OCI-LY7 (cell line): ENCODE measurements at regions not wholly inside any gene's neighbourhood (a gene's known extent, or its start where the extent isn't known, plus 50 kb on each side); places are given as distances from the start of the nearest gene placed in this dataset.

Experiments
- EZH2phosphoT487 ChIP-seq: fragments of 200-600 bp; sonication (generic); IDR thresholded peaks from 2 replicates; pipeline ENCODE4 v1.6.1; 2018; ENCODE audit warnings: low read depth, borderline replicate concordance, mild to moderate bottlenecking, mixed run types, antibody characterized with exemption, low read length, moderate library complexity, mixed read lengths
- TF ChIP-seq, protein P1 (sequence below): fragments of 200-600 bp; sonication (generic); conservative IDR thresholded peaks from 2 replicates; pipeline ENCODE4 v1.5.1; 2014; ENCODE audit warnings: mild to moderate bottlenecking, antibody characterized with exemption, low read length, moderate library complexity, mixed read lengths

DNA sequence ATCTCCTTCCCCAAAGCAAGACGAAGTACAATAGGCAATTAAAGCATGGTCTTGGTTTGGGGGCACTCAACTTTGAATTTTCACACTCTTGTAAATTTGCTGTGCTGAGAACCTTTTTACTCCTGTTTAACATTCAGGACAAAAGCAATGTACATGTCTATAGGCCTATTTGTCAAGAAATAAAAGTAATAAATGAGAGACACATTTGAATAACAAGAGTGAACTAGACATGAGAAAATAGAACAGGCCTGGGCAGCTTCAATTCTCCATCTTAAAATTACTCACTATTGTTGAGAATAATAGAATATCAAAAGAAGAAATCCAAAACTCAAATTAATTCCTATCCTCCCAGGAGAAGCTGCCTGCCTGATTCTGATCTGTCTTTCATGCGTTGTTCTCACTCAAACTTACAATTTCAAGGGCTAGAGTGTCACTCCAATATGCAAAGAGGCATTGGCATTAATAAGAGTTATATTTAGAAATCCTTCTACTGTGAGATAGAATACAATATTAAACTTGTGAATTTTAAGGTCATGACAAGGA is 192.9 kb upstream of the CCNG1 start:
- TF ChIP-seq, protein P1, sequence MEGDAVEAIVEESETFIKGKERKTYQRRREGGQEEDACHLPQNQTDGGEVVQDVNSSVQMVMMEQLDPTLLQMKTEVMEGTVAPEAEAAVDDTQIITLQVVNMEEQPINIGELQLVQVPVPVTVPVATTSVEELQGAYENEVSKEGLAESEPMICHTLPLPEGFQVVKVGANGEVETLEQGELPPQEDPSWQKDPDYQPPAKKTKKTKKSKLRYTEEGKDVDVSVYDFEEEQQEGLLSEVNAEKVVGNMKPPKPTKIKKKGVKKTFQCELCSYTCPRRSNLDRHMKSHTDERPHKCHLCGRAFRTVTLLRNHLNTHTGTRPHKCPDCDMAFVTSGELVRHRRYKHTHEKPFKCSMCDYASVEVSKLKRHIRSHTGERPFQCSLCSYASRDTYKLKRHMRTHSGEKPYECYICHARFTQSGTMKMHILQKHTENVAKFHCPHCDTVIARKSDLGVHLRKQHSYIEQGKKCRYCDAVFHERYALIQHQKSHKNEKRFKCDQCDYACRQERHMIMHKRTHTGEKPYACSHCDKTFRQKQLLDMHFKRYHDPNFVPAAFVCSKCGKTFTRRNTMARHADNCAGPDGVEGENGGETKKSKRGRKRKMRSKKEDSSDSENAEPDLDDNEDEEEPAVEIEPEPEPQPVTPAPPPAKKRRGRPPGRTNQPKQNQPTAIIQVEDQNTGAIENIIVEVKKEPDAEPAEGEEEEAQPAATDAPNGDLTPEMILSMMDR, result no peak
- no peak for TF ChIP-seq EZH2phosphoT487
